HG02943 (cell line): ENCODE measurements at regions not wholly inside any gene's neighbourhood (a gene's known extent, or its start where the extent isn't known, plus 50 kb on each side); places are given as distances from the start of the nearest gene placed in this dataset.
"Not testable (repeated sequence)": the region's sequence is repeated elsewhere in the genome, so short reads cannot be mapped to it uniquely, and the experiment has no call there.

Experiments used
- ATAC-seq: cut with Tn5 transposase; IDR thresholded peaks from one replicate; pipeline ENCODE4 v1.9.1; 2021; ENCODE audit warnings: mild to moderate bottlenecking, low read depth, moderate library complexity; ENCODE audit not compliant: unreplicated experiment

DNA sequence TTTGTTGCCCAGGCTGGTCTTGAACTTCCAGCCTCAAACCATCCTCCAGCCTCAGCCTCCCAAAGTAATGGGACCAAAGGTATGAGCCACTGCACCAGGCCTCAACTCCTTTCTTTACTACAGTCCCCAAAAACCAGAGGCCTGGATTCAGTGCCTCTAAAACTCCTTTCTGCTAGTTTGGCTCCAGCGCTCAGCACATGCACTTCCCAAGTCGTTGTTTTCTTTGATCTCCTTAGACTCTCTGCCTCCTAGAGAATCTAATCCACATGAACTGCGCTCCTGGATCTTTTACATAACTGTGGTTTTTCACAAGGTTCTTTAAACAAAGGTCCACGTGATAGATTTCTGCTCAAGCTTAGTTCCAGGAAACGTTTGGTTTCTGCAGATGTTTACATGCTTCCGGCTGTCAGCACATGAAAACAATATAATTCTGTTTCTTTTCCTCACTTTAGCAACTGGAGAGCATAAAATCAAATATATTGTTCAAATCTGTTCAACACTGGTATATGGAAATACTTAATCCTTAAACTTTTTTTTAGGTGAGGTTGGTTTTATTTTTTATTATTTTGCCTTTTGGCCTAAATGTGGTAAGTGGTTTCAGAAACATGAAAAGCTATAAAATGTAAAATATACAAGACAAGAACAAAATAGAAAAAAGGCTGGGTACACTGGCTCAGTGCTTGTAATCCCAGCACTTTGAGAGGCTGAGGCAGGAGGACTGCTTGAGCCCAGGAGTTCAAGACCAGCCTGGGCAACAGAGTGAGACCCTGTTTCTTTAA lies 270.5 kb upstream of the MKLN1 start:
- peak; percentile 52 for ATAC-seq

DNA sequence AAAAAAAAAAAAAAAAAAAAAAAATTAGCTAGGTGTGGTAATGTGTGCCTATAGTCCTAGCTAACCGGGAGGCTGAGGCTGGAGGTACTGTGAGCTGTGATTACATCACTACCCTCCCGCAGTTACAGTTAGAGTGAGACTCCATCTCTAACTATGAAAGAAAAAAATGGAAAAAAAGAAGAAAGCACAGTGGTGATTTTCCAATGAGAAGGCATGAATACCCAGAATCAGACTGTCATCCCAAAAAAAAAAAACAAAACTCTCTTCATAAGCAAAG lies 269.9 kb upstream of the MKLN1 start:
- no peak for ATAC-seq

- not testable (repeated sequence) for ATAC-seq
Measured at GRCh38 chr7:131058561-131059288, 269.0 kb upstream of the MKLN1 start.

DNA sequence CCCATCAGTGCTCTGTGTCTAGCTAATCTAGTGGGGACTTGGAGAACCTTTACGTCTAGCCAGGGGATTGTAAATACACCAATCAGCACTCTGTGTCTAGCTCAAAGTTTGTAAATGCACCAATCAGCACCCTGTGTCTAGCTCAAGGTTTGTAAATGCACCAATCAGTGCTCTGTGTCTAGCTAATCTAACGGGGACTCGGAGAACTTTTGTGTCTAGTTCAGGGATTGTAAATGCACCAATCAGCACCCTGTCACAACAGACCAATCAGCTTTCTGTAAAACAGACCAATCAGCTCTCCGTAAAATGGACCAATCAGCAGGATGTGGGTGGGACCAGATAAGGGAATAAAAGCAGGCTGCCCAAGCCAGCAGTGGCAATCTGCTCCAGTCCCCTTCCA lies 268.3 kb upstream of the MKLN1 start:
- not testable (repeated sequence) for ATAC-seq

DNA sequence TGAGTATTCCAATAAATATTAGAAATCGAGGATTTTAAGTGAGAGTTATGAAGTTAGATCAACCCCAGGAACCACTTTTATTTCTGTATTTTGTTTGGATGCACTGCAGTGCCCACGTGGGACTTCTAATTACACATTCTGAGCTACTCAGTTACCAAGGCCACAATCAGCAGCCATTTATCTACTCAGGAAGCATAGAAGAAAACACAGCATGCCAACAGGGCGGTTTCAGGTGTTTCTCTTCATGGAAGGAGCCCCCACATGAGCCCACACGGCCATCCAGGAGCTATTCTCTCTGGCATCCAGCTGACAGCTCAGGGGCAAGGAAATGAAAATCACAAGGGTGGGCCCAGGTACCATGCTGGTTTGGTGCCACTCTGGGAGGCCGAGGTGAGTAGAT lies 266.5 kb upstream of the MKLN1 start:
- ATAC-seq, result no peak

DNA sequence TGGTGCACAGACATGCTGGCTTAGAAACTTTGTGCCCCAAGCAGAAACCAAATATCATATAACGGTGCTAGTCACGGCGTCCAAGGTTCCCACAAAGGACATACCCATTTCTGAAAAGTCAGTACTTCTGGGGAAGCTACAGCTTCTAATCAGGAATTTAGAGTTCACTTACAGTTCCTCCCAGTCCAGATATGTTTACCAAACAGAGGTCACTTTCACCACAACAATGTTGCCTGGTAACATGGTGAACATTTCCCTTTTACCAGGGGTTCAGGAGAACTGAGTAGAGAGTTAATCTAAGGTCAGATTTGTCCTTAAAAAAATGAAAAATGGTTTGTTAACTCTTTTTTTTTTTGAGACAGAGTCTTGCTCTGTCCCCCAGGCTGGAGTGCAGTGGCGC lies 265.9 kb upstream of the MKLN1 start:
- ATAC-seq, result no peak

GRCh38 chr7:131066635-131067034 lies 261.0 kb upstream of the MKLN1 start:
- no peak for ATAC-seq

DNA sequence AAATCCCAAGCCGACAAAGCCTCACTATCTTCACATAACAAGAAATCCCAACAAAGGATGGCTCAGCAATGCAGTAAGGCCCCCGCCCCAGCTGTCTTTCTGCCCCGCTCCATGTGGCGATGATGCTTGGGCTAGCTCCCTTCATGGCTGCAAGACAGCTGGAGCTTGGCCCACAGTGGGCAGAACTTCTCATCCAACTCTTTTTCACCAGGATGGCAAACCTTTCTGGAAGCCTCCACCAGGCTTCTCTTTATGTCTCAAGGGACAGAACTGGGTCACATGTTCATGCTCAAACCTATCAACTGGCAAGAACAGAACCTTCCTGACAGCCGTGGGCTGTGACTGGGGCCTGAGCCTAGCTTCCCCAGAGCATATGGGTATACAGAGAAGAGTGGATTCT lies 260.5 kb upstream of the MKLN1 start:
- ATAC-seq, result no peak

DNA sequence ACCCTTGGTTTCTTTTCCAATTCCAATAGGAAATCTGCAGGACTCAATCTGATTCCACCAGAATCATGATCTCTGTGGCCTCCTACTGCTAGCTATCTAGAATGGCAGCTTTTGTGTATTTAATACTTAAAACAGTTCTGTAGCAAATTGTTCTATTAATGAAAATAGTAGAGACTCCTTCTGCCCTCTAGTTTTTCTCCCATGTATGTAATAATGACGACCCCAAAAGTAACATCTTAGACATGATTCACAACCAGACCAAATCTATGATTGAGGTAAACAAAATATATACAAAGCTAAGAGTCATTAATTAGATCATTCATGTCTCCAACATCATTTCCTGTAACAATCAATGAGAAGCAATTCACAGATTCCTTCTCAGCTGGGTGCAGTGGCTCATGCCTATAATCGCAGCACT lies 259.1 kb upstream of the MKLN1 start:
- no peak for ATAC-seq

DNA sequence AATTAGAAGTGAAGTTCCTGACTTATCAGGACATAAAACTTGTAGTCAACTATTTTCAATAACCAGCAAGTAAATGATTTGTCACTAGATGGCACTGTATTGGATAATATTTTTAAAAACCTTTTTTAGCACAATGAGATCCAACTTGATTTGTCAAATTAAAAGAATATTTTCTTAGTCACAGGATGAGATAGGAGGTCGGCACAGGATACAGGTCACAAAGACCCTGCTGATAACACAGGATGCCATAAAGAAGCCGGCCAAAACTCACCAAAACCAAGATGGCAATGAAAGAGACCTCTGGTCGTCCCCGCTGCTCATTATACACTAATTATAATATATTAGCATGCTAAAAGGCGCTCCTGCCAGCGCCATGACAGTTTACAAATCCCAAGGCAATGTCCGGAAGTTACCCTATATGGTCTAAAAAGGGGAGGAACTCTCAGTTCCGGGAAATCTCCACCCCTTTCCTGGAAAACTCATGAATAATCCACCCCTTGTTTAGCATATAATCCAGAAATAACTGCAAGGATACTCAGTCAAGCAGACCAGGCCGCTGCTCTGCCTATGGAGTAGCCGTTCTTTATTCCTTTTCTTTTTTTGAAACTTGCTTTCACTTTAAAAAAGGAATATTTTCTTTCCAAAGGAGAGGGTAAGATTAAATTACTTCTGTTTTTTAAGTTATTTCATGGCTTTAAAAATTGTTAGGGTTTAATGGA lies 255.7 kb upstream of the MKLN1 start:
- ATAC-seq, result no peak

DNA sequence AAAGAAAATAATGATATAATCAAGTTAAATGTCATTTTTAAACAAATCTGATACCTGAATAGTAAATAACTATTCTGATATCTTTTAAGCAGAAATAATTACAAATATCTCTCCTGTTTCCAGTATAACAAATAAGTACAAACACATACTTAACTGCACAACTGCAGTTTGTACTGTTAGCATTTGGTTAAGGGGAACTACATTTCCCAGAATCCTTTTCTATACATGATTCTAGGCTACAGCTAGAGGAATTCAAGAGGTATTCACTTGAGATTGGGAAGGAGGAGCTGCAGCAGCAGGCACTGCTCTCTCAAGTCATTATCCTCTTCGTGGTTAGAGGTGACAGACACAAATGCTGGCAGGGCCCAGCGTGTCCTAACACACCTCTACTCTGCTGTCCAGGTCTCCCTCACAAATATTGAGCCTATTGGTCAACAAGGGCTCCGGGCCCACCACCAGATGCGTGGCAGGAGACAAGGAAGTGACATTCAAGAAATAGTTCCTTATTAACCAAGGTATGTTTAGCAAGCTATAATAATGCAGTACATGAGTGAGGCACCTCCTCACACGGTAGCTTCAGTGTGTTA lies 255.1 kb upstream of the MKLN1 start:
- ATAC-seq, result no peak

GRCh38 chr7:131074043-131074442 lies 253.6 kb upstream of the MKLN1 start:
- ATAC-seq, result no peak

DNA sequence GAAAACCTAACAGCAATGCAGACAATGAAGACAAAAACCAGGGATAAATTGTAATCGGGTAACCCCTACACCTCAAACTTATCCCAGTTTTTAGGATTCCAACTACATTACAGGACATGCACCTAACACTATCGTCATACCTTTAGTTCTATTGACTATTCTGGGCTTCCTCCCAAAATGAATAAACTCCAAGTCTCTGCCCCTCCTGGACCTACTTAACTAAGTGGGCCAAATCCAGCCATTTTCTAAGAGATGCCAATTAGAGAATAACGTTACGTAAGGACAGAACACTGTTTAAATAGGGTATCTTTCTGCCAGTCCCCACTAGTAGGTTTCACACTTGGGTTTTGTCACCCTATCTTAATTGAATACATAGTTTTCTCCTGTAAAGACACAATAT lies 253.1 kb upstream of the MKLN1 start:
- no peak for ATAC-seq

GRCh38 chr7:131075406-131075805 lies 252.3 kb upstream of the MKLN1 start:
- no peak for ATAC-seq

DNA sequence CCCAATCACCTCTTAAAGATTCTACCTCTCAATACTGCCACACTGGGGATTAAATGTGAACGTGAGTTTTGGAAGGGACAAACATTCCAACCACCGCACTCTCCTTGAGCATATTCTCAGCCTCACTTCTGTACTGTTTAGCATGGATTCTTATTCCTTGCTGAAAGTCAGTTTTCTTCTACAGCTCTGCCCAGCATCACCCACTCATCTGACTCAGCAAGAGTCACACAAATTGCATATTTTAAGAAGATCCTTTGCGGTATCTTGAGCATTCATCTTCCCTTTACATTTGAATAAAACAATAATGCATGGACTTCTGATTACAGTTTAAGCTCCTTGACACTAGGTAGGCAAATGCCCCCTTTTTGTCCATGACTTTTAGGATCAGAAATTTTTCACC lies 251.6 kb upstream of the MKLN1 start:
- ATAC-seq, result no peak

GRCh38 chr7:131076711-131077181 lies 250.9 kb upstream of the MKLN1 start:
- no peak for ATAC-seq

DNA sequence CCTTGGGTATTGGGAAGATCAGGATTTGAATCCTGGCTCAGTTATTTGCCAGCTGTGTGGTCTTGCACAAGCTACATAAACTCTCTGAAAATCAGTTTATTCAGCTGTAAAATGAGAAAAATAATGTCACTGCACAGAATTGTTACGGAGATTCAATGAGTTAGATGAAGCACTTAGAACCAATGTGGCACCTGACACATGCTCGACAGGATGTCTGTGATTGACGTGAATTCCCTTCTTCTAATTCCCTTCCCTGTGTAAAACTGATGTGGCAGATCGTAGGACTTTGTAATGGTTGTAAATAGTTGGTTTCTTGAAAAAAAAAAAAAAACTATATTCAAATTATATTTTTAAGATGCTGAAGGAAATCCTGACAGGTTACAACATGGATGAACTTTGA lies 249.9 kb upstream of the MKLN1 start:
- ATAC-seq, result no peak

DNA sequence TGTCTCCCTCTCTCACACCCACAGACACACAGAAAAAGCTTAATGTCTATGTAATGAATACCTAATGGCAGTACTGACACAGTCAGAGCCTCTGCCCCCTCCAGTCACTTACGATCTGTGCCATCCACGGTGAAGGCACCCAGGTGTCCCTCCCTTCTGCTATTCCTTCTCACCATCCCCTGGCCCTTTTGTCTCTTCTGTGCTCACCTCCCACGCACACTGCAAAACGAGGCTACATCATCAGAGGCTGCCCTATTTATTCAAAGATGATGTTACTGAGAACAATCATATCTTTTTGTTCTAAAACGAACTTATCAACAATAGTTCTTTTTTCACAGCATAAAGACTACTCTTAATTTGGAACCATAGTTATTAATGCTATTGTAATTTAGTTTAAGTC lies 246.9 kb upstream of the MKLN1 start:
- no peak for ATAC-seq

- no peak for ATAC-seq
Measured at GRCh38 chr7:131081308-131081707, 246.4 kb upstream of the MKLN1 start.

DNA sequence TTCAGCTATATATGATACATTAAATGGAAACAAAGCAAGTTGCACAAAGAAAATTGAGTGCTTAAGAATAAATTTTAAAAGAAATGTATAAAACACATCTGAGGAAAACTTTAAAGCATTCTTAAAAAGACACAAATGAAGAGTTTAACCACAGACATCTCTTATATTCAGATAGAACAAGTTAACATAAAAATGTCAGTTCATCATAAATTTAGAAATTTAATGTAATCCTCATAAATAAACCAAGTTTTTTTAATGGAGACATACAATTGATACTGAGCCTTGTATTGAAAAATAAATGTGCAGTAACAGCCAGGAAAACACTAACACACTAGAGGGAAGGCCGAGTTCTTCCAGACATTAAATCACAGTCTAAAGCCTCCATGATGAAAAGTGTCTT lies 243.9 kb upstream of the MKLN1 start:
- ATAC-seq, result no peak

DNA sequence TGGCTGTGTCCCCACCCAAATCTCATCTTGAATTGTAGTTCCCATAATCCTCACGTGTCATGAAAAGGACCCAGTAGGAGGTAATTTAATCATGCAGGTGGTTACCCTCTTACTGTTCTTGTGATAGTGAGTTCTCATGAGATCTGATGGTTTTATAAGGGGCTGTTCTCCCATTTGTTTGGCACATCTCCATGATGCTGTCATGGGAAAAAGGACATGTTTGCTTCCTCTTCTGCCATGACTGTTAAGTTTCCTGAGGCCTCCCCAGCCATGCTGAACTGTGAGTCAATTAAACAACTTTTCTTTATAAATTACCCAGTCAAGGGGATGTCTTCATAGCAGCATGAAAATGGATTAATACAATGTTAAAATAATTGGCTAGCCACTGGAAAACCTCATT lies 243.3 kb upstream of the MKLN1 start:
- ATAC-seq, result not testable (repeated sequence)
